Neuron (in vitro differentiated cells): ENCODE measurements at regions not wholly inside any gene's neighbourhood (a gene's known extent, or its start where the extent isn't known, plus 50 kb on each side); places are given as distances from the start of the nearest gene placed in this dataset.
"Not testable (repeated sequence)": the region's sequence is repeated elsewhere in the genome, so short reads cannot be mapped to it uniquely, and the experiment has no call there.

ENCODE experiments used
- H2AFZ ChIP-seq: one replicate; pipeline ENCODE4 v1.6.1; 2013; ENCODE audit warnings: low read depth, mild to moderate bottlenecking, inconsistent platforms, low read length, moderate library complexity
- H3K27me3 ChIP-seq: one replicate; pipeline ENCODE4 v1.6.1; 2013; ENCODE audit warnings: low read length; ENCODE audit not compliant: insufficient read depth
- H3K36me3 ChIP-seq: one replicate; pipeline ENCODE4 v1.6.1; 2013; ENCODE audit warnings: low read length; ENCODE audit not compliant: insufficient read depth
- H3K4me1 ChIP-seq: one replicate; pipeline ENCODE4 v1.6.1; 2013; ENCODE audit warnings: low read length; ENCODE audit not compliant: insufficient read depth
- H3K4me3 ChIP-seq: 2 replicates; pipeline ENCODE4 v1.5.1; 2013; ENCODE audit warnings: mild to moderate bottlenecking, low read length, moderate library complexity
- H3K9me3 ChIP-seq: one replicate; pipeline ENCODE4 v1.6.1; 2013; ENCODE audit warnings: low read length

- H3K27me3 ChIP-seq = no peaks in the 10 kb centered on the region
- no peak overlapping the region for H2AFZ ChIP-seq
- no peaks in the 10 kb centered on the region for H3K9me3 ChIP-seq
- no peak overlapping the region for H3K4me3 ChIP-seq
- H3K4me1 ChIP-seq = no peaks in the 10 kb centered on the region
- H3K36me3 ChIP-seq = no peaks in the 10 kb centered on the region
These were observed 925.5 kb upstream of the SLC35B3 start for GRCh38 chr6:9360881-9361280.

- H3K36me3 ChIP-seq = no peaks in the 10 kb centered on the region
- no peaks in the 10 kb centered on the region for H3K9me3 ChIP-seq
- H3K4me3 ChIP-seq = no peak overlapping the region
- no peaks in the 10 kb centered on the region for H3K27me3 ChIP-seq
- peaks cover 3% of the 10 kb centered on the region for H3K4me1 ChIP-seq
- no peak overlapping the region for H2AFZ ChIP-seq
These were observed 912.3 kb upstream of the SLC35B3 start for GRCh38 chr6:9347608-9348007.

DNA sequence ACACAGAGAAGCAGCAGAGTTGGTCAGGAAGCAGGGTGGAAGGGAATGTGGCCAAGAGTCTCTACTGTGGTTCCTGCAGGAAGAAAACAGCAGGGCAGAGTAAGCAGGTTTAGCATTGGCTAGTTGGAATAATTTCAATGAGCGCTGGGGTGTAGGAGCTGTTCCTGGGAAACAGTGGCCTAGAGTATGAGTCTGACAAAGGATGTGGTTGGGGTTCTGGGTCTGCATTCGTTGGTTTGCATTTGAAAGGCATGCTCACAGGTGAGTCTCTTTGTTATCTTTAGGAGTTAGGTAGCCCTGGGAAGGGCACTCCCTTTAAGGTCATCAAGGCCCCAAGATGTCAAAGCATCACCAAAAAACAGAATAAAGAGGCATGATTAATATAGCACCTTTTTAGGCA is 911.6 kb upstream of the SLC35B3 start:
- peaks cover 3% of the 10 kb centered on the region for H3K4me1 ChIP-seq
- H3K9me3 ChIP-seq = no peaks in the 10 kb centered on the region
- no peaks in the 10 kb centered on the region for H3K27me3 ChIP-seq

GRCh38 chr6:9335431-9335830 is 900.1 kb upstream of the SLC35B3 start:
- Histone ChIP-seq H3K36me3 (no peaks in the 10 kb centered on the region), H3K27me3 (peaks cover 2% of the 10 kb centered on the region), H2AFZ (no peak overlapping the region), H3K9me3 (no peaks in the 10 kb centered on the region), H3K4me1 (no peaks in the 10 kb centered on the region), H3K4me3 (no peak overlapping the region)

More for the DNA sequence above, 911.6 kb upstream of the SLC35B3 start:
- Histone ChIP-seq H3K36me3 (no peaks in the 10 kb centered on the region), H3K4me3 (no peak overlapping the region), H2AFZ (no peak overlapping the region)

- no peak overlapping the region for H2AFZ ChIP-seq
- no peaks in the 10 kb centered on the region for H3K9me3 ChIP-seq
- no peaks in the 10 kb centered on the region for H3K36me3 ChIP-seq
- H3K4me1 ChIP-seq = no peaks in the 10 kb centered on the region
- no peak overlapping the region for H3K4me3 ChIP-seq
- peaks cover 2% of the 10 kb centered on the region for H3K27me3 ChIP-seq
These were observed 899.6 kb upstream of the SLC35B3 start for GRCh38 chr6:9334979-9335378.

DNA sequence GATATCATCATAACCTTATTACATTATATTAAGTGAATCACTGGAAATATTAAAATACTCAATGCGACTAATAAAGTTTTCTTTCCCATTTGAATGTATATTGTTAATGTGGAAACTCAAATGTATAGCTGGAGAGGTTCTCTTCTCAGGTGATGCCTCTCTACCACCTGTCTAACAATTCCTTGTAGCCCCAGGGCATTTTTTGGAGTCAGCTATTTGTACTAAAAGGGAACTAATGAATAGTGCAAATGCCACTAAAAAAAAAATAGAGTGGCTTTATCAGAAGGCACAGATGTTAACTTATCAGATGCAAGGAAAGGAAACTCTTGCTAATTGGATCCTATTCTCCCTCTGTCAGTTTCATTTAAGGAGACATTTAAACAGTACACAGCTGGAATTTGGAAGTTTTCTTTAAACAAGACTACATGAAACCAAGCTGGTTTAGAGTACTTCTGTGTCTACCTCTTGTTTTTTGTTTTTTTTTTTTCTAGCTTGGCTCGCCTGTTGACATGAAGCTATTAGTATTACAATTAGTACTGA is 897.0 kb upstream of the SLC35B3 start:
- Histone ChIP-seq H2AFZ (no peak overlapping the region), H3K4me1 (no peaks in the 10 kb centered on the region), H3K4me3 (no peak overlapping the region), H3K36me3 (no peaks in the 10 kb centered on the region), H3K9me3 (no peaks in the 10 kb centered on the region), H3K27me3 (peaks cover 2% of the 10 kb centered on the region)

DNA sequence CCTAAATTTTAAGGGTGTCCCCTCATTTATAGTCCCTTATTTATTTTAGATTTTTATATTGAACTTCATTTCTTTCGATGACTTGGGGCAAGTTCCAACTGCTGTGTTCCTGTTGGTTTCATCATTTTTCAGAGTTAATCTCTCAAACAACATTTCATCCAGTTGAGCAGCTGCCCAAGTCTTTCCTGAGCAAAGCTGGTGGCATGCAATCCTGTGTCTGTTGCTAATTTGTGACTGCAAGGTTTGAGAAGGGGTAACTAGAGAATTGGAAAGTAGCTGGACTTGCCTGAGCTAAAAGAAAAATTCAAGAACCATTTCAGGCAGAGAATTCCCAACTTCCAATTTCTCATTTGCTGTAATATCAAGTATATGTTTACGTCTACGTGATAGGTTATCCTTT is 881.5 kb upstream of the SLC35B3 start:
- H3K36me3 ChIP-seq = no peaks in the 10 kb centered on the region
- no peak overlapping the region for H2AFZ ChIP-seq
- no peaks in the 10 kb centered on the region for H3K27me3 ChIP-seq
- H3K4me3 ChIP-seq = no peak overlapping the region
- H3K4me1 ChIP-seq = no peaks in the 10 kb centered on the region
- no peaks in the 10 kb centered on the region for H3K9me3 ChIP-seq

DNA sequence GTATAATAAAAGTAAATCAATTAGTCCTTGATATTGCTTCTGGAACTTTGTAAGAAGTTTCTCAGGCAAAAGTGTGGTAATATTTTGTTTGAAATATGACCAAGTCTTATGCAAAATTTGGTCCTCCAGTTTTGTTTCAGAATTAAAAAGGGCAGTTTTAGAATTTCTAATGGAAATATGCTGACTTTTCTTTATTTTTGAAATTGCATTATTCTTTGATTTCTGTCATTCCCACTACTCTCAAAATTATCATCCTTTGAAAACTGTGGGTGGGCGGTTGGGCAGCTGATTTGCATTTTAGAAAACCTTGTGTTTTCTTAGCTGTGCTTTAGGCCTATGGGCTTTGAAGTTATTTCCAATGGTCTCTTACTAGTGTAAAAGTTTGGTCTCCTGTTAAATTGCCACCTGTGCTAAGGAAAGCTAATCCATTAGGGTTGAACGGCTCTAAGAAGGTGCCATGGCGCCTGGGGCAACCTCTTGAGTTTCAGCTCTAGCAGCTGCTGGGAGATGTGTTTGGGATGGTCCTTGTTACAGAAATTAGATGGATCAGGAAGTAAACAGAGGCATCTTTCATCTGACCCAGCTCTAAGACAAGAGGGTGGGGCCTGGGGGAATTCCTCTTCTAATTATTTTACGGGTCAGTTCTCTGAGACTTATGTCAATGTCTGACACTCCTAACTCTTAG is 880.8 kb upstream of the SLC35B3 start:
- Histone ChIP-seq H3K27me3 (no peaks in the 10 kb centered on the region), H3K36me3 (no peaks in the 10 kb centered on the region), H2AFZ (no peak overlapping the region), H3K9me3 (no peaks in the 10 kb centered on the region), H3K4me3 (no peak overlapping the region), H3K4me1 (no peaks in the 10 kb centered on the region)

- H3K4me3 ChIP-seq = no peak overlapping the region
- H3K4me1 ChIP-seq = no peaks in the 10 kb centered on the region
- no peak overlapping the region for H2AFZ ChIP-seq
- H3K27me3 ChIP-seq = no peaks in the 10 kb centered on the region
- no peaks in the 10 kb centered on the region for H3K36me3 ChIP-seq
- no peaks in the 10 kb centered on the region for H3K9me3 ChIP-seq
These were observed 872.9 kb upstream of the SLC35B3 start for GRCh38 chr6:9308284-9308683.

DNA sequence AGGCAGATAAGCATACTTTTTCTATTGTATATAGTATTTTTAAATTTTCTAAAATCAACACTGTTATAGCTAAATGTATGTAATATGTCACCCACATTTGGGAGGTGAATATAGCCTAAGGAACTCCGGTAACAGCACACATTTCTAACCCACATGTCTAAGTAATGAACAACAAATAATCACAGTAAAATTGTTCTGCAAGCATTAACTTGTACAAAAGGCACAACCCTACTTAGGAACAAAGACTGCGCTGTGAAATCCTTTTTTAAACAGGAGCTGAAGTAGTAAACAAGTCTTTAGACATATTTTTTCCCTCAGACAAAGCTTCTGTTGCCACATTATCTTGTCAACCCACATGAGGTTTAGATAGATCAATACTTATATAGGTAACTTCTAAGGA is 872.4 kb upstream of the SLC35B3 start:
- H3K27me3 ChIP-seq = no peaks in the 10 kb centered on the region
- no peak overlapping the region for H3K4me3 ChIP-seq
- H2AFZ ChIP-seq = no peak overlapping the region
- H3K9me3 ChIP-seq = no peaks in the 10 kb centered on the region
- no peaks in the 10 kb centered on the region for H3K4me1 ChIP-seq
- H3K36me3 ChIP-seq = no peaks in the 10 kb centered on the region

- no peaks in the 10 kb centered on the region for H3K4me1 ChIP-seq
- no peaks in the 10 kb centered on the region for H3K9me3 ChIP-seq
- no peaks in the 10 kb centered on the region for H3K27me3 ChIP-seq
- H3K36me3 ChIP-seq = no peaks in the 10 kb centered on the region
- H2AFZ ChIP-seq = no peak overlapping the region
- no peak overlapping the region for H3K4me3 ChIP-seq
These were observed 871.8 kb upstream of the SLC35B3 start for GRCh38 chr6:9307187-9307586.

- H2AFZ ChIP-seq = no peak overlapping the region
- no peak overlapping the region for H3K4me3 ChIP-seq
- H3K36me3 ChIP-seq = no peaks in the 10 kb centered on the region
- H3K4me1 ChIP-seq = no peaks in the 10 kb centered on the region
- no peaks in the 10 kb centered on the region for H3K9me3 ChIP-seq
- H3K27me3 ChIP-seq = no peaks in the 10 kb centered on the region
These were observed 860.3 kb upstream of the SLC35B3 start for GRCh38 chr6:9295644-9296043.

GRCh38 chr6:9292975-9293374 is 857.6 kb upstream of the SLC35B3 start:
- Histone ChIP-seq H3K36me3 (no peaks in the 10 kb centered on the region), H2AFZ (no peak overlapping the region)

GRCh38 chr6:9290342-9290741 is 855.0 kb upstream of the SLC35B3 start:
- H2AFZ ChIP-seq, H3K27me3 ChIP-seq, H3K36me3 ChIP-seq, H3K9me3 ChIP-seq, H3K4me1 ChIP-seq, H3K4me3 ChIP-seq: not testable (repeated sequence)

More at GRCh38 chr6:9292975-9293374, 857.6 kb upstream of the SLC35B3 start:
- H3K27me3 ChIP-seq = no peaks in the 10 kb centered on the region
- no peaks in the 10 kb centered on the region for H3K4me1 ChIP-seq
- no peak overlapping the region for H3K4me3 ChIP-seq
- no peaks in the 10 kb centered on the region for H3K9me3 ChIP-seq
